ENCODE measurements at regions not wholly inside any gene's neighbourhood (a gene's known extent, or its start where the extent isn't known, plus 50 kb on each side); places are given as distances from the start of the nearest gene placed in this dataset.

DNA sequence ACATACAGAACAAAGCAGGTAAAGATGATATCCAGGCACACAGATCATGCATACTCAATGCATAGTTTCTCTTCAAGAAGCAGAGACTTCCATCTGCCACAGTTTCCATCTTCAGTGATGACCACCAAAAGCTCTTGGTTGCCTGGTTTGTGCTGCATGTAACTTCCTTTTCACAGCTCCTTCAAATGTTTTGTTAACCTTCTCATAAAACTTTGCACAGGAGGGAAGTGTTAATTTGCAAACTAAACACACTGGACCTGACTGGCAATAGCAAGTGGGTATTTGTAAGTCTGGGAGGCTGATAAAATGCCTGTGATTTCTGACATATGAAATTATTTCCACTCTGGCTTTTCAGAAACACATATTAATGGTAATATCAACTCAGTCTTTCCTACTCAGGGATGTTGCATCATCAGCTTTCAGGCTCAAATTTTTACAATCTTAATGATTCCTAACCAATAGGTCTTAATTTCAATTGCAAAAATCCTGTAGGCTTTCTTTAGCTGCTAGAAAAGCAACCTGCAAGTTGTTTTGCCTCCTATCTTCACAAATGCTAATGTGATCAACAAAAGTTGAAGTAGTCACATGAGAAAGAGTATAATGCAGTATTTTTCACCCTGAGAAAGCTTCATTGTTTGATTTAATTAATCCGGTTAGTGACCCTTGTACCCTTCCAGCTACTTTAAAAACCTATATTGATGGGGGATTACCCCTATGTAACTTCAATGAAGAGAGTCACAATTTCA lies 575.6 kb downstream of the DIAPH3 start (continued):
- TF ChIP-seq ARNTL (CRISPR knock-in tag; IDR thresholded peaks at IDR 0.05; ENCODE audit: borderline replicate concordance, low read depth) = no peak

DNA sequence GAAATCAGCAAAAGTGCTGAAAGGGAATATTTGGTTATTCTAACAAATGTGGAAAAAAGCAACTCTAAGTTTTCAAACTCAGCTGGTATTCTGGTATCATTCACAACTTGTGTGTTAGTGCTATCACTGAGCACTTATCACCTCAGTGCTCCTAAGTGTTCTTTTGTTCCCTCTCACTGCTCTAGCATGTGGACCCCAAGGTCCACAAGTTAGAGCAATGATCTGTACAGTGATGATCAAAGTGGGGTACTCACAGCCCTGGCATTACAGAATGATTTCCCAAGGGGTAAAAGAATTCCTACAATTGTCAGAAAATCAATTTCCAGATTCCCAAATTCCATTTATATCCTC lies 575.0 kb downstream of the DIAPH3 start:
- ATAC-seq = no peak

DNA sequence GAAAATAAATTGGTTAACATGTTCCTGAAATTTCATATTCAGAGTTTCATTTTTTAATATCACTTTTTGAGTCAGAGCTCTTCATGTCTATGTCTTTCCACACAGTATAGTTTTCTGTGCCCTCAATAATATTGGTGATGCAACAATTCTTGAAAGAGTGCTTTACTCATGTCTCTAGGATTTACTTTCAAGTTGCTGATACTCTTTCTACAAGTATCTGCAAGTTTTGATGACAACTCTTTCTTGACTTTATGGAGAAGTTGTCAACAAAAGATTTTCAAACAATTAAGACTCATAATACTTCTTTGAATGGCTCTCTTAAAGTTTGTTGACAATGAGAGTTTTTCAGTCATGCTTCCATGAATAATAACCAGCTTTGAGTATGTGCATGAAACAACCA lies 561.7 kb downstream of the DIAPH3 start:
- no peak for TF ChIP-seq BACH2 (CRISPR knock-in tag; IDR thresholded peaks at IDR 0.05; ENCODE audit: borderline replicate concordance)
- no peak for TF ChIP-seq RARB (CRISPR knock-in tag; IDR thresholded peaks at IDR 0.05)
- TF ChIP-seq ZC3H10 (CRISPR knock-in tag; IDR thresholded peaks at IDR 0.05) = no peak
- TF ChIP-seq ISL1 (CRISPR knock-in tag; IDR thresholded peaks at IDR 0.05) = no peak
- TF ChIP-seq, protein P1, sequence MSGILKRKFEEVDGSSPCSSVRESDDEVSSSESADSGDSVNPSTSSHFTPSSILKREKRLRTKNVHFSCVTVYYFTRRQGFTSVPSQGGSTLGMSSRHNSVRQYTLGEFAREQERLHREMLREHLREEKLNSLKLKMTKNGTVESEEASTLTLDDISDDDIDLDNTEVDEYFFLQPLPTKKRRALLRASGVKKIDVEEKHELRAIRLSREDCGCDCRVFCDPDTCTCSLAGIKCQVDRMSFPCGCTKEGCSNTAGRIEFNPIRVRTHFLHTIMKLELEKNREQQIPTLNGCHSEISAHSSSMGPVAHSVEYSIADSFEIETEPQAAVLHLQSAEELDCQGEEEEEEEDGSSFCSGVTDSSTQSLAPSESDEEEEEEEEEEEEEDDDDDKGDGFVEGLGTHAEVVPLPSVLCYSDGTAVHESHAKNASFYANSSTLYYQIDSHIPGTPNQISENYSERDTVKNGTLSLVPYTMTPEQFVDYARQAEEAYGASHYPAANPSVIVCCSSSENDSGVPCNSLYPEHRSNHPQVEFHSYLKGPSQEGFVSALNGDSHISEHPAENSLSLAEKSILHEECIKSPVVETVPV (CRISPR knock-in tag; IDR thresholded peaks at IDR 0.05) = no peak
- TF ChIP-seq ZFP3 (CRISPR knock-in tag; IDR thresholded peaks at IDR 0.05) = no peak
- no peak for TF ChIP-seq TCF4 (CRISPR knock-in tag; IDR thresholded peaks at IDR 0.05; ENCODE audit: borderline replicate concordance)
- no peak for TF ChIP-seq PPARA (CRISPR knock-in tag; IDR thresholded peaks at IDR 0.05; ENCODE audit: borderline replicate concordance)
- TF ChIP-seq, protein P2, sequence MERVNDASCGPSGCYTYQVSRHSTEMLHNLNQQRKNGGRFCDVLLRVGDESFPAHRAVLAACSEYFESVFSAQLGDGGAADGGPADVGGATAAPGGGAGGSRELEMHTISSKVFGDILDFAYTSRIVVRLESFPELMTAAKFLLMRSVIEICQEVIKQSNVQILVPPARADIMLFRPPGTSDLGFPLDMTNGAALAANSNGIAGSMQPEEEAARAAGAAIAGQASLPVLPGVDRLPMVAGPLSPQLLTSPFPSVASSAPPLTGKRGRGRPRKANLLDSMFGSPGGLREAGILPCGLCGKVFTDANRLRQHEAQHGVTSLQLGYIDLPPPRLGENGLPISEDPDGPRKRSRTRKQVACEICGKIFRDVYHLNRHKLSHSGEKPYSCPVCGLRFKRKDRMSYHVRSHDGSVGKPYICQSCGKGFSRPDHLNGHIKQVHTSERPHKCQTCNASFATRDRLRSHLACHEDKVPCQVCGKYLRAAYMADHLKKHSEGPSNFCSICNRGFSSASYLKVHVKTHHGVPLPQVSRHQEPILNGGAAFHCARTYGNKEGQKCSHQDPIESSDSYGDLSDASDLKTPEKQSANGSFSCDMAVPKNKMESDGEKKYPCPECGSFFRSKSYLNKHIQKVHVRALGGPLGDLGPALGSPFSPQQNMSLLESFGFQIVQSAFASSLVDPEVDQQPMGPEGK (CRISPR knock-in tag; IDR thresholded peaks at IDR 0.05; ENCODE audit: borderline replicate concordance) = no peak
- no peak for TF ChIP-seq OSR1 (CRISPR knock-in tag; IDR thresholded peaks at IDR 0.05)
- TF ChIP-seq, protein P3, sequence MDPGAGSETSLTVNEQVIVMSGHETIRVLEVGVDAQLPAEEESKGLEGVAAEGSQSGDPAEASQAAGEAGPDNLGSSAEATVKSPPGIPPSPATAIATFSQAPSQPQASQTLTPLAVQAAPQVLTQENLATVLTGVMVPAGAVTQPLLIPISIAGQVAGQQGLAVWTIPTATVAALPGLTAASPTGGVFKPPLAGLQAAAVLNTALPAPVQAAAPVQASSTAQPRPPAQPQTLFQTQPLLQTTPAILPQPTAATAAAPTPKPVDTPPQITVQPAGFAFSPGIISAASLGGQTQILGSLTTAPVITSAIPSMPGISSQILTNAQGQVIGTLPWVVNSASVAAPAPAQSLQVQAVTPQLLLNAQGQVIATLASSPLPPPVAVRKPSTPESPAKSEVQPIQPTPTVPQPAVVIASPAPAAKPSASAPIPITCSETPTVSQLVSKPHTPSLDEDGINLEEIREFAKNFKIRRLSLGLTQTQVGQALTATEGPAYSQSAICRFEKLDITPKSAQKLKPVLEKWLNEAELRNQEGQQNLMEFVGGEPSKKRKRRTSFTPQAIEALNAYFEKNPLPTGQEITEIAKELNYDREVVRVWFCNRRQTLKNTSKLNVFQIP (CRISPR knock-in tag; IDR thresholded peaks at IDR 0.05; ENCODE audit: borderline replicate concordance, low read depth) = no peak
- no peak for ATAC-seq

More for the DNA sequence above, 575.0 kb downstream of the DIAPH3 start:
- no peak for TF ChIP-seq GLIS3 (CRISPR knock-in tag; IDR thresholded peaks at IDR 0.05)
- no peak for TF ChIP-seq ZNF8 (CRISPR knock-in tag; IDR thresholded peaks at IDR 0.05)
- TF ChIP-seq OSR1 (CRISPR knock-in tag; IDR thresholded peaks at IDR 0.05) = no peak
- TF ChIP-seq RARB (CRISPR knock-in tag; IDR thresholded peaks at IDR 0.05) = no peak
- no peak for TF ChIP-seq CSDC2 (CRISPR knock-in tag; IDR thresholded peaks at IDR 0.05)
- TF ChIP-seq, protein P1 (CRISPR knock-in tag; IDR thresholded peaks at IDR 0.05) = no peak
- TF ChIP-seq ZC3H10 (CRISPR knock-in tag; IDR thresholded peaks at IDR 0.05) = no peak

DNA sequence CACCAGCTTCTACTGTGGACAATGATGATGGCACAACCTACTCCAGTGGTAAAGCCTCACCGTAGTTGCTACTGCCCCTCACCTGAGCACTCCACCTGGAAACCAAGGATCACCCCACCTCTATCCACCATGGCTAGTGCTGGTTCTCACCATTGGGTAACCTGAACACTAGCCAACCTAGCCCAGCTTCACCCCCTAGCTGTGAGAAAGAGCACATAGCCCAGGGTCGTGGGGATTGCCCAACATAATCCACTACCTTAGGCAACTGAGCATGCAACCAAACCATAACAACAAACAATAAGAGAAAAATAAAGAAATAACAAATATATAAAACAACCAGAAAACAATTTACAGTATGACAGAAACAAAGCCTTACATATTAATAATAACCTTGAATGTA lies 560.1 kb downstream of the DIAPH3 start:
- TF ChIP-seq ZNF8 (CRISPR knock-in tag; IDR thresholded peaks at IDR 0.05) = no peak
- TF ChIP-seq, protein P4, sequence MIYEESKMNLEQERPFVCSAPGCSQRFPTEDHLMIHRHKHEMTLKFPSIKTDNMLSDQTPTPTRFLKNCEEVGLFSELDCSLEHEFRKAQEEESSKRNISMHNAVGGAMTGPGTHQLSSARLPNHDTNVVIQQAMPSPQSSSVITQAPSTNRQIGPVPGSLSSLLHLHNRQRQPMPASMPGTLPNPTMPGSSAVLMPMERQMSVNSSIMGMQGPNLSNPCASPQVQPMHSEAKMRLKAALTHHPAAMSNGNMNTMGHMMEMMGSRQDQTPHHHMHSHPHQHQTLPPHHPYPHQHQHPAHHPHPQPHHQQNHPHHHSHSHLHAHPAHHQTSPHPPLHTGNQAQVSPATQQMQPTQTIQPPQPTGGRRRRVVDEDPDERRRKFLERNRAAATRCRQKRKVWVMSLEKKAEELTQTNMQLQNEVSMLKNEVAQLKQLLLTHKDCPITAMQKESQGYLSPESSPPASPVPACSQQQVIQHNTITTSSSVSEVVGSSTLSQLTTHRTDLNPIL (CRISPR knock-in tag; IDR thresholded peaks at IDR 0.05; ENCODE audit: low read depth) = no peak
- no peak for ATAC-seq

DNA sequence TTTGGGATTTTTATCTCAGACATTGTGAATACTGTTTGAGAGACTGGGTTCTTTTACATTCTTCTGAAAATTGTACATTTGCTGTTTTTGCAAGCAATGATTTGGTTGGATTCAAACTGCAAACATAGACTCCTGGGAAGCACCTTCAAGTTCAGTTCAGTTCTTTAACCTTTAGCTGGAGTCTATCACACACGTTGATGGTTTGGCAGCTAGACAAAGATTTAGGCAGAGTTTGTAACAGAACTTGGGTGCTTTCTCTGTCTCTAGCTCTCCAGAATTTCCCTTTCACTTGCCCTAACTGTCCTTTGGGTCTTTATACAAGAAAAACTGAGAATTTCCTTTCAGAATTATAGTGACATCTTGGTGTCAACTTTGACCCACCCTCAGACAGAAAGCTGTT lies 556.6 kb downstream of the DIAPH3 start:
- TF ChIP-seq ZFP30 (CRISPR knock-in tag; IDR thresholded peaks at IDR 0.05) = no peak
- TF ChIP-seq TCF4 (CRISPR knock-in tag; IDR thresholded peaks at IDR 0.05; ENCODE audit: borderline replicate concordance) = no peak
- TF ChIP-seq ZC3H10 (CRISPR knock-in tag; IDR thresholded peaks at IDR 0.05) = no peak
- no peak for TF ChIP-seq ESRRG (CRISPR knock-in tag; IDR thresholded peaks at IDR 0.05)
- TF ChIP-seq, protein P2 (CRISPR knock-in tag; IDR thresholded peaks at IDR 0.05; ENCODE audit: borderline replicate concordance) = no peak
- TF ChIP-seq ARNTL (CRISPR knock-in tag; IDR thresholded peaks at IDR 0.05; ENCODE audit: borderline replicate concordance, low read depth) = no peak
- TF ChIP-seq, protein P1 (CRISPR knock-in tag; IDR thresholded peaks at IDR 0.05) = no peak
- ATAC-seq = no peak

Measured in SK-N-SH treated with all-trans-retinoic acid at 6 μM for 48 hours (cell line).